ENCODE measurements at regions not wholly inside any gene's neighbourhood (a gene's known extent, or its start where the extent isn't known, plus 50 kb on each side); places are given as distances from the start of the nearest gene placed in this dataset.

DNA sequence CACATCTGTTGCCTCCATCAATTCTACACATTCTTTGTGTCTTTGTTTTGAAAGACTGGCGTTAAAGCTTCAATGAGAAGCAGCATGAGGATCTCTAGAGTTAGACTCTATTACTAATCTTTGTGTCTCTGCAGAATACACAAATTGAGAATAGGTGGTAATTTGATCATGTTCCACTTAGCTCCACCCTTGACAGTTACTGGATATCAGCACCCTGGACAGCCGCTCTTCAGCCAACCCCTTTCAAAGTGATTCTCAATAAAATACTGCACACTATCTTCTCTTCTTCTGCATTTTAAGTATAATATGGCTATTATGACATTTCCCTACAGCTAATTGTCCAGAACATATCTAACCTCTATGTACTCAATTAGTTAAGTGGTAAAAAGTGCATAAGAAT is 54.3 kb upstream of the CNR1 start:
- TF ChIP-seq, protein P1, sequence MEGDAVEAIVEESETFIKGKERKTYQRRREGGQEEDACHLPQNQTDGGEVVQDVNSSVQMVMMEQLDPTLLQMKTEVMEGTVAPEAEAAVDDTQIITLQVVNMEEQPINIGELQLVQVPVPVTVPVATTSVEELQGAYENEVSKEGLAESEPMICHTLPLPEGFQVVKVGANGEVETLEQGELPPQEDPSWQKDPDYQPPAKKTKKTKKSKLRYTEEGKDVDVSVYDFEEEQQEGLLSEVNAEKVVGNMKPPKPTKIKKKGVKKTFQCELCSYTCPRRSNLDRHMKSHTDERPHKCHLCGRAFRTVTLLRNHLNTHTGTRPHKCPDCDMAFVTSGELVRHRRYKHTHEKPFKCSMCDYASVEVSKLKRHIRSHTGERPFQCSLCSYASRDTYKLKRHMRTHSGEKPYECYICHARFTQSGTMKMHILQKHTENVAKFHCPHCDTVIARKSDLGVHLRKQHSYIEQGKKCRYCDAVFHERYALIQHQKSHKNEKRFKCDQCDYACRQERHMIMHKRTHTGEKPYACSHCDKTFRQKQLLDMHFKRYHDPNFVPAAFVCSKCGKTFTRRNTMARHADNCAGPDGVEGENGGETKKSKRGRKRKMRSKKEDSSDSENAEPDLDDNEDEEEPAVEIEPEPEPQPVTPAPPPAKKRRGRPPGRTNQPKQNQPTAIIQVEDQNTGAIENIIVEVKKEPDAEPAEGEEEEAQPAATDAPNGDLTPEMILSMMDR (IDR thresholded peaks at IDR 0.05; ENCODE audit: extremely low read depth, missing control alignments) = no peak
- peak; percentile 16 for DNase-seq (ENCODE audit: low spot score)

- TF ChIP-seq, protein P1 (IDR thresholded peaks at IDR 0.05; ENCODE audit: extremely low read depth, missing control alignments) = no peak
- no peak for DNase-seq (ENCODE audit: low spot score)
These were observed 50.0 kb upstream of the CNR1 start for GRCh38 chr6:88216182-88216581.
